AG04449 (cell line): ENCODE measurements at regions not wholly inside any gene's neighbourhood (a gene's known extent, or its start where the extent isn't known, plus 50 kb on each side); places are given as distances from the start of the nearest gene placed in this dataset.

Experiments
- CTCF ChIA-PET: fragments of 350-600 bp; formaldehyde crosslinking; extraction: SDS; loops from one replicate; lab custom pipeline; 2021; ENCODE audit warnings: antibody characterized with exemption; lab: Yijun Ruan, JAX
- POLR2A ChIA-PET: fragments of 400-600, 350-600 bp; formaldehyde crosslinking; extraction: SDS; loops from one replicate; lab custom pipeline; 2020; ENCODE audit warnings: antibody characterized with exemption, inconsistent platforms; lab: Yijun Ruan, JAX
- DNase-seq: peaks from one replicate; pipeline ENCODE4 v3.0.0-alpha.2; 2010; ENCODE audit warnings: low read depth, low spot score
- H3K4me3 ChIP-seq: 2 replicates; pipeline ENCODE4 v1.5.1; 2011; ENCODE audit warnings: low read depth, mild to moderate bottlenecking, control low read depth, low read length
- TF ChIP-seq, protein P1 (sequence below): IDR thresholded peaks from one replicate; pipeline ENCODE4 v1.5.1; 2011; ENCODE audit warnings: mild to moderate bottlenecking, moderate library complexity, low read length, control low read depth, inconsistent platforms; ENCODE audit not compliant: insufficient read depth; ENCODE audit errors: missing control alignments

DNA sequence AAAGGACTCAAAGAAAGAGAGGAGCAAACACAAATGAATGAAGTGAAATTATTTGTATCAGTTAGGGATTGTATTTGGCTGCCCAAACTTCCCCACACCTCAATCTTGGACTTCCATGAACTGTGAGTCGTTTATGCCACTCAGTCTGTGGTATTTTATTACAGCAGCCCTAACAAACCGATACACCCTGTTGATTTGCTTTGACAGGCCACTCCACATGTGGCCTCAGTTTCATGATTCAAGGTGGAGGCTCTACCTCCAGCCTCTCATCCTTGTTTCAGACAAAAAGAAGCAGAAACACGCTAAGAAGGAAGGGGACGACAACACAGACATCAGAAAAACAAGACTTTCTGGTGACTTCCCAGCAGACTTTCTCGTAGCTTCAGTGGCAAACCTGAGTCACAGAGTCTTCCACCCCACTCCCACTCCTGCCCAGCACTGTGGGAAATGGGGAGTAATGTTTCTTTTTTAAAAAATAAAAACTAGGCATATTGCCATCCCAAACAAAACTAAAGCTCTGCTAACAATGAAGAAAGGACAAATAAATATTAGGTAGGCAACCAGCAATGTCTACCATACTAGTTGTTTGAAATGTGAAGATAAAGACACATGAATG lies 52.2 kb upstream of the ABCA1 start:
- no peak for DNase-seq
- ChIA-PET CTCF (interaction anchor here (1.2 kb wide), 1 partner anchor 19 kb away, joined by 3 read pairs; no protein-coding TSS in a partner anchor), POLR2A (no interaction called here)
- TF ChIP-seq, protein P1, sequence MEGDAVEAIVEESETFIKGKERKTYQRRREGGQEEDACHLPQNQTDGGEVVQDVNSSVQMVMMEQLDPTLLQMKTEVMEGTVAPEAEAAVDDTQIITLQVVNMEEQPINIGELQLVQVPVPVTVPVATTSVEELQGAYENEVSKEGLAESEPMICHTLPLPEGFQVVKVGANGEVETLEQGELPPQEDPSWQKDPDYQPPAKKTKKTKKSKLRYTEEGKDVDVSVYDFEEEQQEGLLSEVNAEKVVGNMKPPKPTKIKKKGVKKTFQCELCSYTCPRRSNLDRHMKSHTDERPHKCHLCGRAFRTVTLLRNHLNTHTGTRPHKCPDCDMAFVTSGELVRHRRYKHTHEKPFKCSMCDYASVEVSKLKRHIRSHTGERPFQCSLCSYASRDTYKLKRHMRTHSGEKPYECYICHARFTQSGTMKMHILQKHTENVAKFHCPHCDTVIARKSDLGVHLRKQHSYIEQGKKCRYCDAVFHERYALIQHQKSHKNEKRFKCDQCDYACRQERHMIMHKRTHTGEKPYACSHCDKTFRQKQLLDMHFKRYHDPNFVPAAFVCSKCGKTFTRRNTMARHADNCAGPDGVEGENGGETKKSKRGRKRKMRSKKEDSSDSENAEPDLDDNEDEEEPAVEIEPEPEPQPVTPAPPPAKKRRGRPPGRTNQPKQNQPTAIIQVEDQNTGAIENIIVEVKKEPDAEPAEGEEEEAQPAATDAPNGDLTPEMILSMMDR, result no peak
- no peak overlapping the region for H3K4me3 ChIP-seq

DNA sequence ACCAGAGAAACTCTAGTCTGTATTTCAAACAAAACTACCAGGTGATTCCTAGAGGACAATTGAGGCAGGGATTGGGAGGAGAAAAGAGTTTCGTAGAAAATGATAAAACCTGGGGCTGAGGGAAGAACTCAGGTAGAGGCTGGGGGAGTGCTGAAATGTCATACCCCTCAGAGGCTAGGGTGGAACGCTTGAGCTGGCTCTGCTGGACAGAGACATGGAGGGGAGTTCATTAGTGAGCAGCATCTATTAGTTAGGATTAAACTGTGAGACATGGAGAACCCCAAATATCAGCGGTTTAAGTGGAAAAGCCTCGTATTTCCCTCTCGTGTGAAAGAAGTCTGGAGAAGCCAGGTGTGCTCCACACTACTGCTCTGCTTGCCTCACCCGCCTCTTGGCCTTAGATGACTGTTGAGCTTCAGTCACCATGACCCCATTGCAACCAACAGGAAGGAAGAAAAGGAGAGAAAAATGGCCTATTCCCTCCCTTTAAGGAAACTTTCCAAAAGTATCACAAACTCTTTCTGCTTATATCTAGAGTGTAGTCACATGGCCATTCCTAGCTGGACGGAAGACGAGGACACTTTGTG lies 53.7 kb upstream of the ABCA1 start:
- TF ChIP-seq, protein P1, result no peak
- DNase-seq, result no peak
- no peak overlapping the region for H3K4me3 ChIP-seq
- ChIA-PET CTCF (interaction anchor here (1.2 kb wide), 1 partner anchor 18 kb away, joined by 3 read pairs; no protein-coding TSS in a partner anchor), POLR2A (no interaction called here)

DNA sequence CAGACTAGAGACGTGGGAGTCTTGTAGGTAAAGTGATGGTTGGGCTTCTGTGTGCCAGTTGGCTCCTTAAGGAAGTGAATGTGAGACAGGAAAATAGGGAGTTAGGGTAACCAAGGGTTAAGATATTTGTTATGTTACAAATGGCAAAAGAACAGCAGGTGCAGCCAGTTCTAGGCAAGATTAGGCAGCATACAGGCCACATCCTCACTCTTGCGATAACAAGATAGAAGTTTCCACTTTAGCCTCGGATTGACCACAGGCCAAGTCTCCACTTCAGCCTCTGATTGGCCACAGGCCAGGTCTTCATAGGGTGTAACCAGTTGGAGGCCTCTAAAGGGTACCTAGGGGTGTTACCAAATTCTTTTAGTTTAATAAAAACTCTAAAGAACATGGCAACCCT lies 54.6 kb upstream of the ABCA1 start:
- TF ChIP-seq, protein P1, result no peak
- ChIA-PET POLR2A (no interaction called here), CTCF (no interaction called here)
- no peak overlapping the region for H3K4me3 ChIP-seq
- DNase-seq, result no peak

DNA sequence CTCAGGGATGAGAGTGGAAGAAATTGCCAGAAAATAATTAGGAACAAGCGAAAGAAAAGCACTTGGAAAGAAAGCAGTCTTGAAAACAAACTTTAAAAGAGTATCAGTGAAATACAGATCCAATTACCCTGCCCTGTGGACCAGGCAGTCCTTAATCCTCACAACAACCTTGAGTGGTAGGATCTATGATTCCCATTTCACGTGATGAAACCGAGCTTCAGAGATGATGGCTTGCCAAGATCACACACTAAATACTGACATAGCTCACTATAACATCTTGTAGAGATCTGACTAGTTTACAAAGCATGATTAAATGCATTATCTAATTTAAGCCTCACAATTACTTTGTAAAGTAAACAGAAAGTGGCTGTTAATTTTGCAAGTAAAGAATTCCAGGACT lies 55.5 kb upstream of the ABCA1 start:
- H3K4me3 ChIP-seq, result no peak overlapping the region
- CTCF ChIA-PET, result no interaction called here
- TF ChIP-seq, protein P1, result no peak
- DNase-seq, result no peak
- POLR2A ChIA-PET, result interaction anchor here (0.9 to 1.0 kb wide), 2 partner anchors 10 to 15 kb away, joined by 3 read pairs; no protein-coding TSS in a partner anchor

DNA sequence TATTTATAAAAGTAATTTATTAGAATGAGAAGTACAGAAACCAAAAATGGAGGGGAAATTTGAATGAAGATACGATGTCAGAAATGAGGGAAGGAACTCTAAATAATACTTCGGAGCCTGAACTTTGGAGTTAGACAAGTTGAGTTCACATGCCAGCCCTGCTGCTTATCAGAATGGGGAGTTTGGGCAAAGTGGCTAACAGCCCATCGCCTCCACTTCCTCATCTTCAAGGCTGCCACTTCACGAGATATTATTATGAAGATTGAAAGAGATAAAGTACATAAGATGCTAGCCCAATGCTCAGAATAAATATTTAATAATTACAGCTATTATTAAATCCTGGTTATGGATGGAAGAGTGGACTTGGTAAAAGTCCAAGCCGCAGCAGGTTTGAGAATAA lies 56.2 kb upstream of the ABCA1 start:
- no peak for DNase-seq
- TF ChIP-seq, protein P1, result no peak
- no peak overlapping the region for H3K4me3 ChIP-seq
- ChIA-PET CTCF (interaction anchor here (1.0 kb wide), 1 partner anchor 11 kb away, joined by 3 read pairs; no protein-coding TSS in a partner anchor), POLR2A (interaction anchor here (1.0 kb wide), 1 partner anchor 9 kb away, joined by 3 read pairs; no protein-coding TSS in a partner anchor)

DNA sequence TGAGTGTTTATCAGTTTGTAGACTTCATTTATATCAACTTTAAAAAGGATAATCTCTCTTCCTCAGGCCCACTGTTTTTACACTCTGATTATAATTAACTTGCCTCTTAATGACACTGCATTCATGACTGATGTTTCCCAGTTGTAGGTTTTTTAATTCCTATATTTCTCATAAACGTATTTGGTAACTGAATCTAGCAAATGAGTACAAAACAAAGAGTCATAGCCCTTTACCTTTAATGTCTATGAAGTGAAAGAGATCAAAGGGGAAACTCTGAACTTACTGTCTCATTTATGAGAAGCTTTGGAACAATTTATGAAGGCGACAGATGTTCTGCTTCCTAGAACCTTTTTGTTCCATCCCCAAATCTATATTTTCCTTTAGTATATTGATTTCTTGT lies 56.6 kb upstream of the ABCA1 start:
- CTCF ChIA-PET, result interaction anchor here (1.0 kb wide), 2 partner anchors 12 to 58 kb away, joined by 3 to 4 read pairs; no protein-coding TSS in a partner anchor
- no peak for DNase-seq
- POLR2A ChIA-PET, result no interaction called here
- TF ChIP-seq, protein P1, result no peak
- no peak overlapping the region for H3K4me3 ChIP-seq
